HepG2 (cell line): ENCODE measurements at regions not wholly inside any gene's neighbourhood (a gene's known extent, or its start where the extent isn't known, plus 50 kb on each side); places are given as distances from the start of the nearest gene placed in this dataset.

Experiments used
- ATAC-seq: fragments of 200-7000 bp; cut with Tn5 transposase; 3 replicates; pipeline ENCODE4 v1.9.1; 2020; ENCODE audit warnings: mild to moderate bottlenecking, moderate library complexity
- BruUV-seq: library from RNA; stranded (reverse); fragments of 400-500 nt; replicated peaks from 2 replicates; lab custom pipeline; 2021; lab: Mats Ljungman, UMichigan
- CTCF ChIA-PET: fragments of 300-600 bp; formaldehyde crosslinking; extraction: SDS; loops from one replicate; lab custom pipeline; 2021; ENCODE audit warnings: low total read pairs, inconsistent platforms, low intra/inter-chr PET ratio; lab: Yijun Ruan, JAX
- POLR2A ChIA-PET: fragments of 350-600 bp; sonication (Branson Sonifier 250); formaldehyde crosslinking; loops from one replicate; lab custom pipeline; 2020; ENCODE audit warnings: antibody characterized with exemption, inconsistent platforms; lab: Yijun Ruan, JAX
- DNase-seq: peaks from one replicate; pipeline ENCODE4 v3.0.0-alpha.2; 2015; ENCODE audit warnings: low spot score
- FAIRE-seq: peaks from 3 replicates; lab custom pipeline; 2011; peaks lifted over from hg19 to GRCh38; lab: Jason Lieb, UNC
- H2AFZ ChIP-seq: one replicate; pipeline ENCODE4 v1.6.1; 2011; ENCODE audit warnings: low read length, inconsistent platforms
- H3K27ac ChIP-seq: fragments of 300-600 bp; 3 replicates; pipeline ENCODE4 v1.8.0; 2011; ENCODE audit warnings: mixed run types, mild to moderate bottlenecking, mixed read lengths, low read length, inconsistent platforms; ENCODE audit not compliant: insufficient read depth; ENCODE audit errors: extremely low read length
- H3K27me3 ChIP-seq, 2 experiments: fragments of 200-600 bp in 1 of 2; 2 replicates in 1 of 2; 3 replicates in 1 of 2; pipeline versions ENCODE4 v1.6.0 to v1.8.0; 2011; ENCODE audit warnings: low read length in 2 of 2, mild to moderate bottlenecking in 2 of 2, moderate library complexity in 2 of 2, inconsistent platforms in 1 of 2; ENCODE audit not compliant: insufficient read depth in 2 of 2, control insufficient read depth in 1 of 2
- H3K36me3 ChIP-seq, 2 experiments: fragments of 200-600 bp in 1 of 2; replicated peaks in 1 of 2; 2 replicates in 1 of 2; 3 replicates in 1 of 2; pipeline versions ENCODE4 v1.5.1 to v1.8.0; 2011; ENCODE audit warnings: low read length in 2 of 2, inconsistent platforms in 1 of 2; ENCODE audit not compliant: insufficient read depth in 2 of 2, control insufficient read depth in 1 of 2
- H3K4me1 ChIP-seq: 2 replicates; pipeline ENCODE4 v1.5.1; 2012; ENCODE audit warnings: low read length, inconsistent platforms; ENCODE audit not compliant: insufficient read depth
- H3K4me2 ChIP-seq: 2 replicates; pipeline ENCODE4 v1.6.0; 2011; ENCODE audit warnings: low read depth, low read length, inconsistent platforms
- H3K4me3 ChIP-seq, 3 experiments: fragments of 200-600 bp in 1 of 3; sonication (generic), shearing (Covaris generic) in 1 of 3; replicated peaks in 1 of 3; 2 replicates each; pipeline ENCODE4 v1.5.1; 2011 to 2016; ENCODE audit warnings: low read length in 3 of 3, inconsistent platforms in 2 of 3, low read depth in 2 of 3, mild to moderate bottlenecking in 2 of 3, control low read depth in 1 of 3, mixed read lengths in 1 of 3; ENCODE audit not compliant: insufficient read depth in 1 of 3
- H3K79me2 ChIP-seq: one replicate; pipeline ENCODE4 v1.6.1; 2011; ENCODE audit warnings: low read length, inconsistent platforms; ENCODE audit not compliant: insufficient read depth
- H3K9ac ChIP-seq: 2 replicates; pipeline ENCODE4 v1.6.0; 2011; ENCODE audit warnings: mild to moderate bottlenecking, low read depth, low read length, inconsistent platforms; ENCODE audit not compliant: insufficient read depth
- H3K9me3 ChIP-seq: 2 replicates; pipeline ENCODE4 v1.5.1; 2012; ENCODE audit warnings: mild to moderate bottlenecking, low read length
- H4K20me1 ChIP-seq: 2 replicates; pipeline ENCODE4 v1.6.0; 2011; ENCODE audit warnings: inconsistent platforms, mild to moderate bottlenecking, low read length, moderate library complexity; ENCODE audit not compliant: insufficient read depth
- ATF1 ChIP-seq: IDR thresholded peaks from 2 replicates; pipeline ENCODE4 v1.6.1; 2016; ENCODE audit warnings: mild to moderate bottlenecking, control low read depth
- HES4 ChIP-seq: sonication (generic); formaldehyde crosslinking; IDR thresholded peaks from 2 replicates; pipeline ENCODE4 v1.9.0; 2021; ENCODE audit warnings: mild to moderate bottlenecking, missing genetic modification reagents, borderline replicate concordance
- HHEX ChIP-seq: IDR thresholded peaks from 2 replicates; pipeline ENCODE4 v1.6.1; 2016; ENCODE audit warnings: control low read depth
- HOXA9 ChIP-seq: sonication (generic); formaldehyde crosslinking; IDR thresholded peaks from 2 replicates; pipeline ENCODE4 v1.8.1; 2022; ENCODE audit warnings: missing genetic modification reagents, mild to moderate bottlenecking, moderate library complexity, borderline replicate concordance
- IKZF4 ChIP-seq: sonication (generic); formaldehyde crosslinking; IDR thresholded peaks from 2 replicates; pipeline ENCODE4 v1.5.1; 2020; ENCODE audit warnings: borderline replicate concordance, mild to moderate bottlenecking, low read depth, missing genetic modification reagents; ENCODE audit errors: not compliant biosample characterization
- IKZF5 ChIP-seq: IDR thresholded peaks from 2 replicates; pipeline ENCODE4 v1.6.1; 2018; ENCODE audit warnings: missing genetic modification reagents, mild to moderate bottlenecking, missing compliant biosample characterization
- KAT8 ChIP-seq: IDR thresholded peaks from 2 replicates; pipeline ENCODE4 v1.6.1; 2016; ENCODE audit warnings: missing genetic modification reagents, missing compliant biosample characterization
- KDM5B ChIP-seq: sonication (generic); formaldehyde crosslinking; IDR thresholded peaks from 2 replicates; pipeline ENCODE4 v1.4.0; 2020; ENCODE audit warnings: missing genetic modification reagents, mild to moderate bottlenecking, borderline replicate concordance
- KLF9 ChIP-seq: IDR thresholded peaks from 2 replicates; pipeline ENCODE4 v1.6.1; 2016; ENCODE audit warnings: low read depth
- MATR3 ChIP-seq: sonication (generic); formaldehyde crosslinking; IDR thresholded peaks from 2 replicates; pipeline ENCODE4 v1.4.0; 2020; ENCODE audit warnings: missing genetic modification reagents
- PCBP1 ChIP-seq: fragments of 200-400 bp; formaldehyde crosslinking; IDR thresholded peaks from 2 replicates; pipeline ENCODE4 v1.6.1; 2017; ENCODE audit warnings: mild to moderate bottlenecking, low read depth, low read length, borderline replicate concordance
- POLR2AphosphoS5 ChIP-seq: IDR thresholded peaks from 2 replicates; pipeline ENCODE4 v1.6.1; 2012; ENCODE audit warnings: low read depth, low read length
- PRDM4 ChIP-seq: sonication (generic); formaldehyde crosslinking; IDR thresholded peaks from 2 replicates; pipeline ENCODE4 v1.9.0; 2021; ENCODE audit warnings: missing genetic modification reagents, borderline replicate concordance
- SMARCE1 ChIP-seq: fragments of 450-650 bp; IDR thresholded peaks from 2 replicates; pipeline ENCODE4 v1.6.1; 2017; ENCODE audit warnings: borderline replicate concordance
- TFE3 ChIP-seq: IDR thresholded peaks from 2 replicates; pipeline ENCODE4 v1.6.1; 2016
- TRIM24 ChIP-seq: sonication (generic); formaldehyde crosslinking; IDR thresholded peaks from 2 replicates; pipeline ENCODE4 v1.8.0; 2022; ENCODE audit warnings: mild to moderate bottlenecking, missing genetic modification reagents
- ZKSCAN8 ChIP-seq: IDR thresholded peaks from 2 replicates; pipeline ENCODE4 v1.6.1; 2016; ENCODE audit warnings: borderline replicate concordance, missing genetic modification reagents, missing compliant biosample characterization
- ZNF530 ChIP-seq: sonication (generic); formaldehyde crosslinking; IDR thresholded peaks from 2 replicates; pipeline ENCODE4 v1.5.0; 2020; ENCODE audit warnings: low read depth, mild to moderate bottlenecking, missing genetic modification reagents
- ZNF770 ChIP-seq: sonication (generic); formaldehyde crosslinking; IDR thresholded peaks from 2 replicates; pipeline ENCODE4 v1.5.0; 2020; ENCODE audit warnings: mild to moderate bottlenecking, missing genetic modification reagents
- WGBS: methylation state at CpG from one replicate; pipeline ENCODE4 v1.1.6; 2017; ENCODE audit warnings: low lambda C conversion rate; 5-methylcytosine and 5-hydroxymethylcytosine counted together
- in situ Hi-C: cut with HindIII; loops from 2 replicates; pipeline ENCODE4 v1.10.0; 2017; ENCODE audit warnings: low pct_unique_long_range_greater_than_20kb; ENCODE audit not compliant: extremely low pct_ligation_motif_present
- intact Hi-C: fragments of 100-400 bp; cut with micrococcal nuclease; formaldehyde crosslinking; loops from one replicate; pipeline ENCODE4 v1.10.0; 2022; ENCODE audit not compliant: unreplicated experiment

GRCh38 chr13:31452525-31452924 lies 252.8 kb downstream of the B3GLCT start:
- Histone ChIP-seq H2AFZ (no peak overlapping the region), H3K4me2 (no peak overlapping the region), H3K27me3 (no peaks in the 10 kb centered on the region), H3K79me2 (no peaks in the 10 kb centered on the region), H3K9me3 (no peaks in the 10 kb centered on the region), H3K9ac (no peak overlapping the region), H3K4me1 (no peaks in the 10 kb centered on the region), H3K36me3 (no peaks in the 10 kb centered on the region), H3K4me3 (no peak overlapping the region), H4K20me1 (no peaks in the 10 kb centered on the region), H3K27ac (no peak overlapping the region)
- BruUV-seq: no TSS peak
- intact Hi-C loops: no loop called here
- in situ Hi-C loops: no loop called here
- ChIA-PET POLR2A (no interaction called here), CTCF (no interaction called here)
- 45% methylated on average over 2 of the region's 2 CpGs for WGBS
- DNase-seq: no peak
- FAIRE-seq: no peak
- no peak for ATAC-seq
- TF ChIP-seq ZNF530 (CRISPR knock-in tag) (no peak), HES4 (CRISPR knock-in tag) (no peak), ZNF770 (no peak), HHEX (no peak), MATR3 (CRISPR knock-in tag) (no peak), ATF1 (CRISPR knock-in tag) (no peak), PCBP1 (no peak), PRDM4 (no peak), ZKSCAN8 (CRISPR knock-in tag) (no peak), IKZF4 (CRISPR knock-in tag) (no peak), KDM5B (CRISPR knock-in tag) (no peak), KAT8 (CRISPR knock-in tag) (no peak), SMARCE1 (no peak), KLF9 (CRISPR knock-in tag) (no peak), HOXA9 (CRISPR knock-in tag) (no peak), POLR2AphosphoS5 (no peak), TRIM24 (CRISPR knock-in tag) (no peak), TFE3 (no peak), IKZF5 (CRISPR knock-in tag) (no peak)
